ENCODE measurements at regions not wholly inside any gene's neighbourhood (a gene's known extent, or its start where the extent isn't known, plus 50 kb on each side); places are given as distances from the start of the nearest gene placed in this dataset.

GRCh38 chr9:4382722-4383317 lies 83.0 kb upstream of the GLIS3 start:
- peak; percentile 13 for DNase-seq

- no peak for DNase-seq
Measured at GRCh38 chr9:4381744-4382143, 81.9 kb upstream of the GLIS3 start.

- no peak for DNase-seq
Measured at GRCh38 chr9:4380406-4380805, 80.5 kb upstream of the GLIS3 start.

- peak; percentile 83 for DNase-seq
Measured at GRCh38 chr9:4375424-4376200, 75.7 kb upstream of the GLIS3 start.

GRCh38 chr9:4371108-4371507 lies 71.2 kb upstream of the GLIS3 start:
- DNase-seq, result peak; percentile 87

- no peak for DNase-seq
Measured at GRCh38 chr9:4370501-4370900, 70.6 kb upstream of the GLIS3 start.

GRCh38 chr9:4366591-4367330 lies 66.9 kb upstream of the GLIS3 start:
- DNase-seq, result peak; percentile 52

GRCh38 chr9:4365055-4365454 lies 65.2 kb upstream of the GLIS3 start:
- DNase-seq, result no peak

- no peak for DNase-seq
Measured at GRCh38 chr9:4362281-4362680, 62.4 kb upstream of the GLIS3 start.

GRCh38 chr9:4359016-4359415 lies 59.1 kb upstream of the GLIS3 start:
- DNase-seq, result no peak

- no peak for DNase-seq
Measured at GRCh38 chr9:4357929-4358328, 58.1 kb upstream of the GLIS3 start.

- no peak for DNase-seq
Measured at GRCh38 chr9:4356306-4356705, 56.4 kb upstream of the GLIS3 start.

GRCh38 chr9:4353236-4353635 lies 53.4 kb upstream of the GLIS3 start:
- DNase-seq, result no peak

GRCh38 chr9:4349816-4350418 lies 50.0 kb upstream of the GLIS3 start:
- no peak for DNase-seq

Measured in fibroblast of skin of abdomen (primary cell).